Tibial nerve (tissue), 4 donors: ENCODE measurements at regions not wholly inside any gene's neighbourhood (a gene's known extent, or its start where the extent isn't known, plus 50 kb on each side); places are given as distances from the start of the nearest gene placed in this dataset.

Experiments used
- CTCF ChIP-seq, 5 experiments: fragments of 200-600 bp in 3 of 5; fragments of 450-650 bp in 2 of 5; sonication (generic) in 3 of 5; IDR thresholded peaks; one replicate each; pipeline ENCODE4 v1.5.1; 2016 to 2019; ENCODE audit warnings: antibody characterized with exemption in 5 of 5, mild to moderate bottlenecking in 3 of 5, moderate library complexity in 2 of 5
- EP300 ChIP-seq, 2 donors: sonication (generic); formaldehyde crosslinking; IDR thresholded peaks; one replicate each; pipeline ENCODE4 v1.6.1; 2017; ENCODE audit warnings: antibody characterized with exemption in 2 of 2, mild to moderate bottlenecking in 1 of 2

- TF ChIP-seq CTCF (IDR thresholded peaks at IDR 0.05) (no peak), EP300 (IDR thresholded peaks at IDR 0.05) (no peak)
Measured at GRCh38 chr1:234734869-234735268, 124.9 kb upstream of the IRF2BP2 start.
